RWPE1 (cell line): ENCODE measurements at regions not wholly inside any gene's neighbourhood (a gene's known extent, or its start where the extent isn't known, plus 50 kb on each side); places are given as distances from the start of the nearest gene placed in this dataset.

Experiments
- CTCF ChIA-PET: fragments of 350-600 bp; sonication (Branson Sonifier 250); formaldehyde crosslinking; extraction: SDS; loops from one replicate; lab custom pipeline; 2021; lab: Yijun Ruan, JAX
- POLR2A ChIA-PET: fragments of 400-600 bp; formaldehyde crosslinking; extraction: SDS; loops from one replicate; lab custom pipeline; 2020; ENCODE audit warnings: antibody characterized with exemption; ENCODE audit not compliant: low non-redundant PET; lab: Yijun Ruan, JAX
- DNase-seq: peaks from one replicate; pipeline ENCODE4 v3.0.0; 2012; ENCODE audit warnings: low spot score
- H3K27ac ChIP-seq: fragments of 450-650 bp; 2 replicates; pipeline ENCODE4 v1.5.1; 2017
- TF ChIP-seq, protein P1 (sequence below): fragments of 450-650 bp; conservative IDR thresholded peaks from 2 replicates; pipeline ENCODE4 v1.5.1; 2017; ENCODE audit warnings: low read depth, mild to moderate bottlenecking

DNA sequence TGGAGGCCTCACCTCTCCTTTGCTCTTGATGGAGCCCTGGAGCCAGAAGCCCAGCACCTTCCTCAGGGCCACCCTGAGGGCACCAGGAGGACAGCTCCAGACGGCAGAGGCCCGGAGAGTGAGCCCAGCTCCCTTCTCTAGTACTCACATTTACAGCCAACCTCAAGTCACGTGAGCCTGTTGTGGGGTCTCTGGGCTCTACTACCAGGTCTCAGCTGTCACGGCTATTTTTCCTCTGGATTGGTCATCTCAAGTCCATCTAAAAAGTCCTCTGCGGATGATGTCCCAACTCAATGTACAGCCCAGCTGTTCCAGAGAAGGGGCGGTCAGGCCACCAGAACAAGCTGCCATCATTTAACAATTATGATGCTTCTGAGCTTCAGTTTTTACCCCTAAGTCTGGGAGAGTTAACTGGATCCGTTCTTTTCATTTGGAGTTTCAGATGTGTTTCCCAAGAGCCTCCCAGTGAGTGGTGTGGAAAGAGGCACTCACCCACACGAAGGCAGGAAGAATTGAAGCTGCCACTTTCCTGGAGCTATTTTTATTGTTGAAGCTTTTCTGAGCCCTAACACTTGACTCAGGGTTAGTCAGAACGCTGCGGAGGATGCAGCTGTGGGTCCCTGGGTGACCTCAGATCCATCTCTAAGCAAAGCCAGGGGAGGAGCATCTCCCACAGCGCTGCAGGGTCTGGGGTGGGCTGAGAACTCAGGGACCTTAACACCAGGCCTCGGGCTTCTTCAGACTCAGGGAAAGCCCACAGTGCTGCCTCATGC, 143.5 kb upstream of the UBL3 start:
- ChIA-PET POLR2A (no interaction called here), CTCF (no interaction called here)
- no peak overlapping the region for H3K27ac ChIP-seq
- TF ChIP-seq, protein P1, sequence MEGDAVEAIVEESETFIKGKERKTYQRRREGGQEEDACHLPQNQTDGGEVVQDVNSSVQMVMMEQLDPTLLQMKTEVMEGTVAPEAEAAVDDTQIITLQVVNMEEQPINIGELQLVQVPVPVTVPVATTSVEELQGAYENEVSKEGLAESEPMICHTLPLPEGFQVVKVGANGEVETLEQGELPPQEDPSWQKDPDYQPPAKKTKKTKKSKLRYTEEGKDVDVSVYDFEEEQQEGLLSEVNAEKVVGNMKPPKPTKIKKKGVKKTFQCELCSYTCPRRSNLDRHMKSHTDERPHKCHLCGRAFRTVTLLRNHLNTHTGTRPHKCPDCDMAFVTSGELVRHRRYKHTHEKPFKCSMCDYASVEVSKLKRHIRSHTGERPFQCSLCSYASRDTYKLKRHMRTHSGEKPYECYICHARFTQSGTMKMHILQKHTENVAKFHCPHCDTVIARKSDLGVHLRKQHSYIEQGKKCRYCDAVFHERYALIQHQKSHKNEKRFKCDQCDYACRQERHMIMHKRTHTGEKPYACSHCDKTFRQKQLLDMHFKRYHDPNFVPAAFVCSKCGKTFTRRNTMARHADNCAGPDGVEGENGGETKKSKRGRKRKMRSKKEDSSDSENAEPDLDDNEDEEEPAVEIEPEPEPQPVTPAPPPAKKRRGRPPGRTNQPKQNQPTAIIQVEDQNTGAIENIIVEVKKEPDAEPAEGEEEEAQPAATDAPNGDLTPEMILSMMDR, result no peak
- DNase-seq, result no peak

DNA sequence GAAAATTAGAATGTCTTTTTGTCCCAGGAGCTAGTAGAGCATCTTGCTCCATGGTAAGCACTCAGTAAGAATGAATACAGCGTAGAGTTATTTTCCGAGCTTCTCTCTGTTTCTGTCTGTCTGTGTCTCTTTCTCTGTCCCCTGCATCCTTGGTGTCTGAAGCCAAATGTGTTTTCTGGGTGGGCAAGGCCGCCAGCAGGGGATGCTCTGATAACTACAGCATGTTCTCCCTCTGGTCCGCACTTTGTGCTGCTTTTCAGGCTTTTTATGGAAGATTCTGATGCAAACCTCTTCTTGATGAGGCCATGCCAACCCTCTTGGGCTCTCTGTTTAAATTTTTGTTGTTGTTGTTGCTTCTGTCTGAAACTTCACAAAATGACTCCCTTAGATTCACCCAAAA, 142.8 kb upstream of the UBL3 start:
- ChIA-PET POLR2A (no interaction called here), CTCF (no interaction called here)
- TF ChIP-seq, protein P1, result no peak
- no peak for DNase-seq
- H3K27ac ChIP-seq, result no peak overlapping the region

DNA sequence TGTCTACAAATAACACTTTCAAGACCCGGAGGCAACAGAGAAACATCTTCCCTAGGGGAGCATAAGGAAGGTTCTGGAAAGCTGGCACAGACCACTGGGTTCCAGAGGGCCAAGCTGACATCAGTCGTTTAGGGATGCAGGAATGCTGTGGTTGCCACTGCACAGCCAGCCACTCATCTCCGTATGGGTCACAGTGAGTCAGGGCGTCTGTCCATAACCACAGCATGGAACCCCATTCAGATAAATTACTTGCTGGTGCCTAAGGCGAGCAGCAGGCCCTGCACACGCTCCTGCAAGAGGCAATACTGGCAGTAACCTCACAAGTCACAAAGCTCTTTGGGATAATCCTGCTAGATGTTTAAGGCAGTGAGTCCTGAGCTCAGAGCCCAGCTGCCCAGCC, 140.9 kb upstream of the UBL3 start:
- DNase-seq, result peak; percentile 20
- ChIA-PET CTCF (no interaction called here), POLR2A (no interaction called here)

DNA sequence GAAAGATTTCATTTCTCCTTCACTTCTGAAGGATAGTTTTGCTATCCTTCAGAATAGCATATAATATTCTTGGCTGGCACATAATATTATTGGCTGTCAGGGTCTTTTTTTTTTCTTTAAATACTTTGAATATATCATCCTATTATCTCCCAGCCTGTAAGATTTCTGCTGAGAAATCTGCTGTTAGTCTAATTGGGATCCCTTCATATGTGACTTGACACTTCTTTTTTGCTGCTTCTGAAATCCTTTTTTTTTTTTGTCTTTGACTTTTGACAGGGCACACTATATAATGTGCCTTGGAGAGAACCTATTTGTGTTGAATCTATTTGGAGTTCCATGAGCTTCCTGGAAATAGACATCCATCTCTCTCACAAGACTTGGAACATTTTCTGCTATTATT, 136.9 kb upstream of the UBL3 start:
- TF ChIP-seq, protein P1, result no peak
- no peak for DNase-seq
- CTCF ChIA-PET, result no interaction called here
- H3K27ac ChIP-seq, result no peak overlapping the region
- POLR2A ChIA-PET, result no interaction called here

More for the DNA sequence above, 140.9 kb upstream of the UBL3 start:
- TF ChIP-seq, protein P1, result no peak
- no peak overlapping the region for H3K27ac ChIP-seq

DNA sequence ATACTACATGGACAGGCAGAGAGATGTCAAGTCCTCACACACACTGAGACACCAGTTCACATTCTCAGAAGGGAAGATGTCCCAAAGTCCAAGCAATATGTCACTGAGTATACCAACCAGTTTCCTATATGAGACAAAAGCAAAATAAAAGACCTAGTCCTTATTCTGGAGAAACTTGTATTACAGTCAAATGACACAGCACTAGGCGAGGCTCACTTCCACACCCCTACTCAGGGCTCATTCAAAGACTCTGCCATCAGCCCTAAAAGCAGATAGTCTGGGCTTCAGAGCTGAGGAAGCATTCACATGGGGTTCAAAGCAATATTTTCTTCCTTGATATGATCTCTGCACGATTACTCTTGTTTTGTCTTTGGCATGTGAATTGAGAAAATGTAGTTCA, 129.9 kb upstream of the UBL3 start:
- POLR2A ChIA-PET, result no interaction called here
- TF ChIP-seq, protein P1, result no peak
- CTCF ChIA-PET, result no interaction called here

DNA sequence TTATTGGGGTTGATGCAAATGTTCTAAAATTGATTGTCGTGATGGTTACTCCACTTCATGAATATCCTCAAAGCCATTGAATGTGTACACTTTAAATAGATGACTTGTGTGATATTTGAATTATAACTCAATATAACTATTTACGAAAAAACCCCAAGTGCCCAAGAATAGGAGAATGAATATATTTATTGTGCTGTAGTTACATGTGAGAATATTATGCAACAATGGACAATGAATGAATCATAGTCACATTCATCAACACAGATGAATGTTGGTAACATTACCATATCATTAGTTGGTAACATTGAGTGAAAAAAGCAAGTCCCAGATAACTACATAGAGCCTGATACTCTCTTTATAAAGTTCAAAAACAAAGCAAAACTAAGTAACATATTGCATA, 127.8 kb upstream of the UBL3 start:
- DNase-seq, result no peak
- TF ChIP-seq, protein P1, result no peak
- POLR2A ChIA-PET, result no interaction called here
- no peak overlapping the region for H3K27ac ChIP-seq
- CTCF ChIA-PET, result no interaction called here

More for the DNA sequence above, 129.9 kb upstream of the UBL3 start:
- H3K27ac ChIP-seq, result no peak overlapping the region
- DNase-seq, result no peak
